Embryonic facial prominence (tissue), 1 donor: ENCODE measurements at regions not wholly inside any gene's neighbourhood (a gene's known extent, or its start where the extent isn't known, plus 50 kb on each side); places are given as distances from the start of the nearest gene placed in this dataset.

Experiments
- DNase-seq: peaks from one replicate; pipeline ENCODE4 v3.0.0-alpha.2; 2016; ENCODE audit errors: extremely low spot score

DNA sequence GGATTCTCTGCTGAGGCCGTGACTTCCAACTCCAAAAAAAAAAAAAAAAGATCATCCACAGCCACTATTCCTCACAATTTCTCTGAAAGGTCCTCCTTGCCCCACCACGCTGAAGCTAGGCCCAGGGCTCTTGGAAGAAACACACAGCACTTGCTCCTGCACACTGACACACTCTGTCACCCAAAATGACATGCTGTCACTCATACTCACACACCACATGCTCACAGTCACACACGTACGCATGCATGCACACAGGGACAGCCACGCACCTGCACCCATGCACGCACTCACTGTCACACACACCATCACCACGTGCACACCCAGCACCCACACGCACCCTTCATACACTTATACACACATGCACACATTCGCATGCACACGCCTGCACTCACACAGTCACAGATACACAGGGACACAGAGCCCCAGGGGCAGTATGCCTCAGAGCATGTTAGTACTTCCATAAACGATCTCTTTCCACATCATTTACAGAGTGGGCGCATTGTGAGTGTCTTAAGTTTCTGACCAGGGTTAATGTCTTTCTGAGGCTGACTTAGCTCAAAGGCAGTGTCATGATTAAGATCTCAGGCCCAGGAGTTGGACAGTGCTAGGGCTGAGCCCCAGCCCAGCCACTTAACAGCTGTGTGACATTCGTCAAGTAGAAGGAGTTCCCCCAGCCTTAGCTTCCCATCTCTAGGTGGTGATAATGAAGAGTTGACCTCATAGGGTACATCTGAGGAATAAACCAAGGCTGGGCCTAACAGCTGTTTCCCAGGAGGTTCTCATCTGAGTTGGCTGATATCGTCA, 93.4 kb downstream of the GLI2 start:
- no peak for DNase-seq

DNA sequence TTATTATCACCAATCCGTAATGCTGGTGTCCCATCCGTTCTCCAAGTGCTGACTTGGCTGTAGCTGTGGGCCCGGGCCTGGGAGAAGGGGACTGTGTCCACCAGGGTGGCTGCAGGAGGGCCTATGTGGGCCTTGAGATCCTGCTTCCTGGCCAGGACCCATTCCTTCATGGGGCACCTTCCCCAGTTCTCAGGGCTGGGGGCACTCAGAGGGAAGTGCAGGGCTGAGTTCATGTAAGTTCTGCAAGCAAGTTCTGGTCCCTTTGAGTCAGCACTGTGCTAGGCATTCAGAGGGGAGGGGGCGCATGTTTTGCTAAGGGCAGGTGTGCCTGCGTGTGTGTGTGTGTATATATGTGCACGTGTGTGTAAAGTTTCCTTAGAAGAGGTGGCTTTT, 94.0 kb downstream of the GLI2 start:
- no peak for DNase-seq

DNA sequence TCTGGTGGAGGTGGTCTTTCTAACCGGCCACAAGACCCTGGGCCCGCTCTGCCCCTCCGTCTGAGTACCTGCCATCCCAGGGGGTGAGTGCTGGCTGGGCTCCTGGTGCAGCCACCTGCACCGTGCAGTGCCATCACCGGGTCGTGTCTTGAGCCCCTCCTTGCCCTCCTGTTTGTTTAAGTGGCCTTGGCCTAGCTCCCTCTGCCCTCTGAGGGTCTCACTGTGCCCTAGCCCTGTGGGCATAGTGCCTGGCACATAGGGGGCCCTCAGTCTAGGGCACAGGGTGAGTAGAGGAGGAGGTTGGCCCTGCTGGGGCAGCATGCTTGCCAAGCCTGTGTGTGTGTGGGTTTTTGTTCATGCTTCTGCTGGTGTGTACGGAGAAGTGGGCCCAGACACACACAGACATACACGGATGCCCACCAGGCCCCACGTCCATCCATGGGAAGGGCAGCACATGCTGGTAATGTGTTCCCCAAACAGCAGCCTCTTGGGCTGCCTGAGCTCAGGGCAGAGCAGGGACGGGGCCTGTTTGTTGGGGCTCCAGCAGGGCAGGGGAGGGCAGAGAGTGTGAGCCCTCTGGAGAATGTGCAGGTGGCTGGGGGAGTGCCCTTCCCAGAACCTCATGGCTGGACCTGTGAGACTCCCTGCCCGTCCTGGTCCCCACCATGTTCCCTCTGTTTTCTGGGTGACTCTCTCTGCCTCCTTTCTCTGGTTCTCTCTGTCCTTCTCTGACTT, 94.6 kb downstream of the GLI2 start:
- no peak for DNase-seq

DNA sequence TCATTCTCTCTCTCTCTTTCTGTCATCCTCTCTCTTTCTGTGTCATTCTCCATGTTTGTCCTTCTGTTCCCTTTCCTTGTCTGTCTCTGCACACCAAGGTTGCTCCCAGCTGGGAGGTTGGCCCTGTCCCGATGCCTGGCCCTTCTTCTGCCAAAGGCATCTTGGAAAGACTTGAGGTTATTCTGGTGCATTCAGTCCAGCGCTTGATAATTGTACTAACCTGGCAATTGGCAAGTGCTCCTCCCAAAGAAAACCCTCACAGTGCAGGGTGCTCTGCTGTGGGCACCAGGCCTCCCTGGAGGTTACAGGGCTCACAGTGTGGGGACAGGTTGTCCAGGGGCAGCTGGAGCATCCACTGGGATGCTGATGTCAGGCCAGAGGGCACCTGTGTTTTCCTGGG, 95.4 kb downstream of the GLI2 start:
- DNase-seq = no peak

DNA sequence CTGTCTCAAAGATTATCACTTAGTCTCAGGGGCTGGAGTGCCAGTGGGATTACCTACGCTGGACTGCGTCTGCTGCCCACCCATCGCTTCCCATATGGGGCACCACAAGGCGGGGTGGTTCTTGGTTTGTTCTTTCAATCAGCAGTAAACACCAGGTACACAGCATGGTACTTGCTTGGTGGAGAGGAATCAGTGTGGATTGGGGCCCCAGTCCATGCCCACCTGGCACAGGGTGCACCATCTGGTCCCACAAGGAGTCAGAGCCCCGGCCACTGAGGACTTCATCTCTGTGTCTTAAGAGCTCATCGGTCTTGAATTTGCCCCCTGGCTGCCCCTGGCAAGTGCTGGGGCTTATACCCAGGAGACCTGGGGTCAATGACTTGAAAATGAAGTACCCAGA, 96.2 kb downstream of the GLI2 start:
- no peak for DNase-seq

DNA sequence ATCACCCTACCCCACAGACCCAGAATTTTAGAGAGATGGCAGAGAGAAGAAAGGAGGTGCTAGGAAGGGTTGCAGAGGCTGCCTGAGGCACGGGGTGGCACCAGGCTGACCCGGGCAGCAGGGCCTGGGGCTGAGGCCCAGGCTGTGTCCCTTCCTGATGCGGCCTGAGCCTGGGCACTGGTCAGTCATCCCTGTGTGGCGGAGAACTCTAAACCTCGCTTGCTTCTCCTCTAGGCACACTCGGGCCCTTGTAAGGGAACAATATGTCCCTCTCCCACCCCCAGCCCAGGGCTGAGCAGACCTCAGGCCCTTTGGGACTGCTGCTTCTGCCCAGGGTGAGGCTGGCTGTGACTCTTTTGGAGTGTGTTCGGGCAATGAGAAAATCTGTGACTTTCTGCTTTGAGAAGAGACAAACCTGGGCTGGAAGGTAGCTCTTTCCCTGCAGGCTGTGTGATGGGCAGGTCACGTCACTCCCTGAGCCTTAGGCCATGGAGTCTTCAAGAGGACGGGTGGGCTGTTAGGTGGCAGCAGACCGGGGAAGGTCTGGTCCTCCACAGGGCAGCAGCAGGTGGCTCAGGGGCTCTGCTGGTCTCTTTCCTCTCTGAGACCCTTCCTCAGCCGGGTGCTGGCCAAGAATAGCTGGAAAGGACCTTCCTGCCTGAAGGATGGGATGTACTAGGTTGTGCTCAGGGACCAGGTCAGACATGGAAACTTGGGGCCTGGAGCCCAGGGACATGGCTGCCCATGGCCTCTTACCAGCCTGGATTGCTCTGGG, 96.8 kb downstream of the GLI2 start:
- no peak for DNase-seq

DNA sequence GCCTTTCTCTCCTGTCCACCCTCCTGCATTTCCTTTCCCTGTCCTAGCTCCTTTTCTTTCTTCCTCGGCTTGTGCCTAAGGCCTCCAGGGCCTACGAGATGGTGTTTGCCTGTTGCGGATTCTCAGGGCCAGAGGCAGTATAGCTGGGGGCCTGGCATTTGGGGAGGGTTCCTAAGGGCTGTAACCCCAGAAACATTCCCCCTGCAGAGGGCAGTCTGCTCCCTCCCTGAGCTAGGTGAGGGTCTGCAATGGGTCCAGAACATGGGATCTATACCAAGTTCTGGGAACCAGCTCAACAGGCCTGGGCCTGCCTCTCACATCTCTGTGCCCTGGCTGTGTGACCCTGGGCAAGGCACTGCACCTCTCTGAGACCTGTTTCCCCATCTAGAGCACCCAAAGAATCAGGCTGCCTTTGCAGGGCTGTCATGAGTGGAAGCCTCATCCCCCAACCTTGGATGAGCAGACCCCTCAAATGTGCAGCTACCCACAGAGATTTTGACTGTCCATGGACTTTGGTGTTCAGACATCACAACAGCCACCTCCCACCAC, 97.5 kb downstream of the GLI2 start:
- no peak for DNase-seq

DNA sequence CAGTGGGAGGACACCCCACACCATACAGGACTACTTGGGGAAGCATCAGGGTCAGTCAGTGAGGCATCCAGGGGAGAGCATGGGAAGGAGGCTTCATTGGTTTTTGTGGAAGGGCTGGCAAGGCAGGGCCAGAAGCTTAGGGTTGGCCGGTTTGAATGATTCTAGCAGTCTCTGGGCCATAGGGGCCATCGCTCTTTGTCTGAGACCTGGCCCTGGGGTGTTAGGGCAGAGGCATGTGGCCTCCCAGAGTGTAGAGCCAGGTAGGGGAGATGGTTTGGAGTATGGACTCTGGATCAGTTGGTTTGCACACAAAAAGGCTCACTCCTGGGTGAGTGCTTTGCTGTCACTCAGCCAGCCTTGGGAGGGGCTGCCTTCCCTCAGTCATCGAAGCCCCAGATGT, 98.5 kb downstream of the GLI2 start:
- no peak for DNase-seq

DNA sequence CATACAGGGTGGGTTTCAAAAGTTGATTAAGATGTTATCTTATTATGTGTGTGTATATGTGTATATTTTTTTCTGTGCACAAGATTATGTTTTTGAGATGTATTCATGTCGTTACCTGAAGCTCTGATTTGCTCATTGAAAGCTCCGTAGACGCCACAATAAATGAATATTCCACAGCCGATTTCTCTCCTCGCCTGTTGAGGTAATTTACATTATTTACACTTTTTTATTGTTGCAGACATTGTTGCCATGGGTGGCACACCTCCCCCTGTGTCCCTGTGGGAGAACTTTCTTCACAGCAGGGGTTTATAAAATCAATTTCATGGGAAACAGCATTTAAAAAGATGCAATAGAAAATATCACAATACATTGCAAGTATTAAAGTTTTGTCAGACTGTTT, 100.6 kb downstream of the GLI2 start:
- DNase-seq = no peak

DNA sequence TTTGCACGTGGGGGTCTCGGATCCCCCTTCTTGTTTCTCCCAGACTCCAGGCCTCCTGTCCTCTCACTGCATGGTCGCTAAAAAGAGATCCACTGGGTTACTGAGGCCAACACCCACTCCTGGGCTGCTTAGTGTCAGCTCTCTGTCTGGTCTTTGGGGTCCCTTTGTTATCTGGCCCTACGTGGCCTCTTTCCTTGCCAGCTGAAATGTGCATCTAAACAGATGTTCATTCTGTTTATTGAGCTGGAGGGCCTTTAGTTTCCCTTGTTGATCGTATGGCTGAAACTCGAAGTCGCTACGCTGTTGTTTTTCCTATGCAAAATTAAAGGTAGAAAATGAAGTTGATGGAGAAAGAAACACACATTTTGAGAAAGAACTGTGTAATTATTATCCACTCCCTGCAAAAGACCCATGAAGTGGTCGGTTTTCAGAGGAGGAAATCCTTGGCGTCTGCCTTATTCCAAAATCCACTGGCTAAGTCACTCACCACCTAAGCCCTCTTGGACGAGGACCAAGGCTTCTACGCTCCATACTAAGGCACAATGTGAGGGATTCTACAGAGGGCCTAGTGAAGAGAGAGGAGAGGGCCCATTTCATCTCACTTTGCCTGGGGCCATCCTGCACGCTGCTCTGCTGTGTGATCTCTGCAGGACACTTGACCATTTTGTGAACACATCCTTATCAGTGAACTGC, 105.3 kb downstream of the GLI2 start:
- DNase-seq = no peak

DNA sequence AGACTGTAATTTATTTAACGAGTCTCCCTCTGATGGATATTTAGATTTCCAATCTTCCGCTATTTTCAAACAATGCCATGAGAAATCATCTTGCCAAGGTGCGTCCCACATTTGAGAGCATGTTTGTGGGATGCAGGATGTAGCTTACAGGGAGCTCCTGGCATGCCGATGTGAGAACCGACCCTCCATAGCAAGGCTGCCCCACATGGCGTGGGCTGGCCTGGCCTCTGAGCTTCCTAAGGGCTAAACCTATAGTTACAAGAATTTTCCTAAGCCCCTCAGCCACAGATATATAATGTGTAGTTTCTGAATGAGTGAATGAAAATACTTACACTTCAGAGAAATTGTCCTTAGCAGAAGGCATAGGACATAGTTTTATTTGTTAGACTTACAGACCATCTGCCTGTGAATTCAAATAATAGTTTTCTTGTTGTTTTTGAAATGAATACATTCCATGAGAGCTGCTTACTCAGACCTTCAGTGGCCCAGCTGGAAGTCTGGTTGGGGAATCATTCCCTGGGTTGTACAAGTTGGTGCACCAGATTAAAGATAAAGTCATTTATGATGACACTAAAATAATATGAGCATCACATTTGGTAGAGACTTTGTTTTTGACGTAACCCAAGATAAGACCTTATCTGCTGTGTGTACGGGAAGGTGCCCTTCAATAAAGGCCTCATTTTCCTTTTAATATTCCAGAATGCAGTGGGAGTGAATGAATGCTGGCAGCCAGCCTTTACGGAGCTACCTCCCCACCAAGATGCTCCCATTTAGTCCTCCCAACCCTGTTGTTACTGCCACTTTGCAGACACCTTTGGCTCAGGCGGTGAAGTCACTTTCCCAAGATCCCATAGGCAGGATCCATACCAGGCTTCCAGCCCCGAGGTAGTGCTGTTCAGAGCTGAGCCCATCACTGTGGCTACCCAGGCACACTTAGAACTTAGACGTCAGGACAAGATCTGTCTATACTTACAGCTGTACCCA, 107.1 kb downstream of the GLI2 start:
- no peak for DNase-seq

DNA sequence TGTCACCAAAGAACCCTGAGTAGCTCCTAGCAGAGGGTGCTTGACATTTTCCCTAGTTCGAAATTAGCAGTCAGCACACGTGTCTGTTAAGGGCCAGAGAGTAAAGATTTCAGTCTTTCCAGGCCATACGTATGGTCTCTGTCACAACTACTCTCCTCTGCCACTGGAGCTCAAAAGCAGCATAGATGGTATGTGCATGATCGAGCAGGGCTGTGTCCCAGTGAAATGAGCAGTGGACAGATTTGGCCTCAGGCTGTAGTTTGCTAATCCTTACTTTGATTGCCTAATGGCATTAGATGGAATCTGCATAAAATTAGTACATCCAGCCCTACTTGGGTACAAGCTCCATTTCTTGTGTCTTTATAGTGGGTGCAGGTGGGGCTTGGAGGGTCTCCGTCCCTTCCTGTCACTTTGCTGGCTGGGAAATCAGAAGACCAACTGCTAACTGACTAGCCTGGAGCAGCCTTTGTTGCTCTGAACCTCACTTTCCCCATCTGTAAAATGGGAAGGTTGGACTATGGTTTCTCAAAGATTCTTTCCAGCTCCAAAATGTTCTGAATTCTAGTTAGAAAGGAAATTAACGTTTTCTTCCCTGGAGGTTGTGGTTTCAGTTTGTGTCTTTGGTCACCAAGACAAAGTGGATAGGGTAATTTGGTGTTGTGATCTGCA, 108.5 kb downstream of the GLI2 start:
- DNase-seq = no peak

DNA sequence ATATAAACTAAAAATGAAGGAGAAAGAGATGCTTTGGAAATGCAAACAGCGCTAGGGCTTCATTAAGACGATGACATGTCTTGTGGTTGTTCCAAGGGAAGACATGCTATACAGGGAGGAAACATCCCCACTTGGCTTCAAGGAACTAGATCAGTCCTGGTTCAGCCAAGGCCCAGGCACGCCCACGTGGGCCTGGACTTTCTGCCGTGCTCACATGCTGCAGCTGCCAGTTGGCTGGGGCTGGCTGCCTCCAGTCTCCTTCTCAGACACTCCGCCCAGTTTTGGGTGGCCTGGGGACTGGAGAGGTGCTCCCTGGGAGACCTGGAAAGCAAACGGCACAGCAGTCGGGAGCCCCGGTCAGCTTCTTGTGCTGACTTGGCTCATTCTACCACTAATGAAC, 109.6 kb downstream of the GLI2 start:
- no peak for DNase-seq

DNA sequence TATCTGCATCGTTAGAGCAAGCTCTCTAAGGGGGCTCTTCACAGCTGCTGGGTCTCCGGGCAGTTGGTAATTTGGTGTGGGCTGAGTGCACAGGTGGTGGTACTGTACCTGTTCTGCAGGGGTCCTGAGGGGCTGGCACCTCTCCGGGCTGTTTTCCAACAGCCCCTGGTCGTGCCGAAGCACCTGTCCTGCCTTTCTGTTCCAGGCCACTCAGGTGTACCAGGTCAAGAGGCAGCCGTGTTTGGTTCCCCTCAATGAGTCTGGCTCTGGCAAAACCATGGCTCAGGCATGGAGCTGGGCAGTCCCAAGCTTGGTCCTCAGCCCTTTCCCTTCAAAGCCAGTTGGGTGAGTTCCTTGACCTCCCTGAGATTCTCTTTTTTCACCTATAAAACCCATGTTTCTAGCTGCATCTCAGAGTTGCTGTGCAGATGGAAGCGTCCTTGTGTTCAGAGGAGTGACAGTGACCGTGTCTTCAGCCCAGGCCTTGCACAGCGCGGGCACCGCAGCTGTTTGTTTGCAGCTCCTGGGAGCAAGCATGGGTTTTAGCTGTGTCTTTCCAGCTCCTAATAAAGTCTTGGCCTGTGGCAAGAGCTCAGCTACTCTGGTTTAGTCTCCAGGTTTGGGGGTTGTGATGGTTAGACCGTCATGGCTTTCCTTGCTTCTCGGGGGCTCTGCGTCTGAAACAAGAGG, 110.9 kb downstream of the GLI2 start:
- DNase-seq = no peak

DNA sequence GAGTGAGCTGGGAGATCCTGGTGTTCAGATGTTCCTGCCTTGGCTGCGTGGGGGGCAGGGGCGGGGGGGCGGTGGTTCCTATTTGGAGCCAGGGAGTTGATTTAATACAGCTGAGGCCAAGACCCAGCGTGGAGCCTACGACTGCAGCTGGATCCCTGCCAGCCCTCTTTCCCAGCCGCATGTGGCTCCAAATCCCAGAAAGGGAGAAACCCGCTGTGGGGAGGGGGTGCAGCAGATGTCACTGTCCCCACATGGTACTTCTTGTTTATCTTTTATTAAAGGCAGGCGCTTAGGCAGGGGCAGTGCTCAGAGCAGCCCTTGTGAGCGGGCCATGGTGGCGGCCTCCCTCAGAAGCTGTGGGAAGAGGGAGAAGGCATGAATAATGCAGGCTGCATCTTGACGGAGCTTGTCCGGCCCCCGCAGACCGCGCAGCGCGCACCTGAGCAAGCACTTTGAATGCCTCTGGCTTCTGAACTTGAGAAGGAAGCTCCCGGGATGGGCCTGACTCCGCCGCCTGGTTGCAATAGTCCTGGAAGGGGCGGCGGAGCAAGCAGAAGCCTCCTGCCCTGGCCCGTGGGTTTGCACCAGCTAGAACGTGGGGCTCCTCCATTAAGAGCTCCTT, 112.1 kb downstream of the GLI2 start:
- DNase-seq = peak; percentile 54

DNA sequence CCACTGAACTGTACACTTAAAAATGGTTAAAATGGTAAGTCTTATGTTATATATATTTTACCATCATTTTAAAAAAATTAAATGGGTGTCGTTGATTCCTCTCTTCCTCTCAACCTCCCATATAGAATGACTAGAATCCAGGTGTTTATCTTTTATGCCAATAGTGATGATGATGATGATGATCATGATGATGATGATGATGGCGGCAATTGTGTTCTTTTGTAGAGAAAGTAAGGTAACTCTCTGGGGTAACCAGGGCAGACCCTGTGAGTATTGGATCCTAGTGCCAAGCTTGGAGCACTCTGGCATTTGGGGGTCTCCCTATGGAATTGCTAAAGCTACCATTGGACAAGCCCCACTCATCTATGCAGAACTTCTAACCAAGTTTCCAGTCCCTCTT, 113.6 kb downstream of the GLI2 start:
- DNase-seq = no peak

DNA sequence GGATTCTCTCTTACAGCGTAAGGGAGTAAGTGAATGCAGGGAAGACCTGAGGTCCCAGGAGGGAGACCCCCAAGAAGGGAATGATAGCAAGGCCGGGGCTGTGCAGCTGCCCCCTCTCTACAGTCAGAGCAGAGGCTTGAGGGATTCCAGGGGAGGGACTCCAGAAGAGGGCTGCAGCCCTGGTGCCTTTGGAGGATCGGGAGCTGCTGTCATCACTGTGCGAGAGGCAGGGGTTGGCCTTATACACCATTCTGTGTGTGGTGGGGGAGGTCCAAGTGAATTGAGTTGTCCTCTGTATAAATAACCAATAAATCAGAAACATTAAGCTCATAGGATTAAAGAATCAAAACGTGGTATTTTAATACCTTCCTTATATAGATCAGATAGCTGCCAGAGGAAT, 114.9 kb downstream of the GLI2 start:
- no peak for DNase-seq

DNA sequence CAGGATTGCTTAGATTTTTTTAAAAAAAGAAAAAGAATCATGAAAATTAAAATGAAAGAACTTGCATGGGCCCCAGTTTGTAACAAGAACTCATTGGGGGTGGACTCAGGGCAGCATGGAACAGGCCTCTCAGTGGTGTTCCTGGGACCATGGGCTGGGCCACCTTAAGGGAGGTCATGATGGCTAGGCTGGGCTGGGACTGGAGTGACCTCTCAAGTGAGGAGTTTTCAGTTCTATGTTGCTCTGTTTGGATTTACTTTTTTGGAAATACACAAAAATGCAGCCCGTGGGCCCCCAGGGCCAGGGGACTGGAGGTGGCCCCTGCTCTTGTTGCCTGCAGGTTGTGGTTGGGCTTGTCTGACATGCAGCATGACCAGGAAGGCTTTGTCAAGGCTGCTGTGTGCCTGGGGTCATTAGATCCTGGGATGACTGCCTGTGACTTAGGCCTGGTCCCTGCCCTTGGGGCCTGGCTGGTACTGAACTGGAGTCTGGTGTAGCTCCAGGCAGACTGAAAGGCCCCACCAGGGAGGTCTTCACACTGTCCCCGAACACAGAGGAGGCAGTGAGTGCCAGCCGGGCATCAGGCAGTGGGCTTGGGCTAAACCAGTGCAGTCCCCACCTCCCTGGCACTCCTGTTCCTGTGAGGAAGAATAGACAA, 115.6 kb downstream of the GLI2 start:
- no peak for DNase-seq
